GM12878 (cell line): ENCODE measurements at regions not wholly inside any gene's neighbourhood (a gene's known extent, or its start where the extent isn't known, plus 50 kb on each side); places are given as distances from the start of the nearest gene placed in this dataset.

Experiments
- ATAC-seq: fragments of 200-7000 bp; cut with Tn5 transposase; 3 replicates; pipeline ENCODE4 v1.9.1; 2020; ENCODE audit warnings: mild to moderate bottlenecking, moderate library complexity
- BruUV-seq: library from RNA; stranded (reverse); fragments of 400-500 nt; replicated peaks from 2 replicates; lab custom pipeline; 2021; lab: Mats Ljungman, UMichigan
- CTCF ChIA-PET: fragments of 300-600 bp; sonication (Branson Sonifier 250); formaldehyde crosslinking; extraction: SDS; loops from one replicate; lab custom pipeline; 2021; ENCODE audit warnings: inconsistent platforms; lab: Yijun Ruan, JAX
- POLR2A ChIA-PET: fragments of 350-600 bp; formaldehyde crosslinking; extraction: SDS; loops from one replicate; lab custom pipeline; 2021; ENCODE audit warnings: inconsistent platforms; lab: Charles Lee
- RAD21 ChIA-PET: fragments of 300-600 bp; sonication (Branson Sonifier 250); formaldehyde crosslinking; loops from one replicate; lab custom pipeline; 2023; ENCODE audit warnings: antibody characterized with exemption; ENCODE audit not compliant: unreplicated experiment; lab: Charles Lee
- SMC1A ChIA-PET: fragments of 300-600 bp; sonication (Branson Sonifier 250); formaldehyde crosslinking; loops from one replicate; lab custom pipeline; 2023; ENCODE audit not compliant: unreplicated experiment, uncharacterized antibody; lab: Charles Lee
- DNase-seq: peaks from one replicate; pipeline ENCODE4 v3.0.0-alpha.2; 2011; ENCODE audit warnings: low read depth, low spot score
- FAIRE-seq: peaks from 3 replicates; lab custom pipeline; 2011; peaks lifted over from hg19 to GRCh38; lab: Jason Lieb, UNC
- H2AFZ ChIP-seq: 2 replicates; pipeline ENCODE4 v1.6.0; 2011; ENCODE audit warnings: low read depth, low read length, control low read depth; ENCODE audit not compliant: control insufficient read depth
- H3K27ac ChIP-seq: 2 replicates; pipeline ENCODE4 v1.5.1; 2011; ENCODE audit warnings: control low read depth; ENCODE audit not compliant: control insufficient read depth, insufficient read depth
- H3K27me3 ChIP-seq, 2 experiments: replicated peaks in 1 of 2; 2 replicates each; pipeline versions ENCODE4 v1.6.0 to v1.6.1; 2011; ENCODE audit warnings: low read length in 1 of 2; ENCODE audit not compliant: control insufficient read depth in 2 of 2, insufficient read depth in 2 of 2
- H3K36me3 ChIP-seq, 2 experiments: 2 replicates each; pipeline ENCODE4 v1.5.1; 2011; ENCODE audit warnings: low read length in 1 of 2; ENCODE audit not compliant: control insufficient read depth in 2 of 2, insufficient read depth in 2 of 2
- H3K4me1 ChIP-seq: 2 replicates; pipeline ENCODE4 v1.6.1; 2011; ENCODE audit warnings: mild to moderate bottlenecking, low read length, moderate library complexity, mixed read lengths; ENCODE audit not compliant: control insufficient read depth, insufficient read depth
- H3K4me2 ChIP-seq: 2 replicates; pipeline ENCODE4 v1.6.0; 2011; ENCODE audit warnings: control low read depth; ENCODE audit not compliant: control insufficient read depth, insufficient read depth
- H3K4me3 ChIP-seq: fragments of 200-600 bp; sonication (generic); 2 replicates; pipeline ENCODE4 v1.5.1; 2016
- H3K79me2 ChIP-seq: 2 replicates; pipeline ENCODE4 v1.6.0; 2011; ENCODE audit warnings: low read length; ENCODE audit not compliant: control insufficient read depth, insufficient read depth
- H3K9ac ChIP-seq: 2 replicates; pipeline ENCODE4 v1.8.0; 2011; ENCODE audit warnings: low read length, control low read depth, mixed read lengths; ENCODE audit not compliant: control insufficient read depth, insufficient read depth
- H3K9me3 ChIP-seq: replicated peaks from 3 replicates; pipeline ENCODE4 v1.5.1; 2011; ENCODE audit warnings: mild to moderate bottlenecking, low read length; ENCODE audit not compliant: control insufficient read depth, insufficient read depth
- H4K20me1 ChIP-seq: 2 replicates; pipeline ENCODE4 v1.6.0; 2011; ENCODE audit not compliant: control insufficient read depth, insufficient read depth
- BRCA1 ChIP-seq: IDR thresholded peaks from 2 replicates; pipeline ENCODE4 v1.6.1; 2011; ENCODE audit warnings: low read depth, low read length, improper control_type of control experiment
- LARP7 ChIP-seq: fragments of 450-650 bp; IDR thresholded peaks from 2 replicates; pipeline ENCODE4 v1.6.1; 2017; ENCODE audit warnings: mild to moderate bottlenecking
- NFXL1 ChIP-seq: fragments of 450-650 bp; IDR thresholded peaks from 2 replicates; pipeline ENCODE4 v1.6.1; 2017; ENCODE audit warnings: antibody characterized with exemption, mild to moderate bottlenecking, borderline replicate concordance
- NR2F1 ChIP-seq: fragments of 450-650 bp; conservative IDR thresholded peaks from 2 replicates; pipeline ENCODE4 v1.6.1; 2017; ENCODE audit warnings: mild to moderate bottlenecking
- SIN3A ChIP-seq: IDR thresholded peaks from 2 replicates; pipeline ENCODE4 v1.6.1; 2012; ENCODE audit warnings: low read depth, low read length, improper control_type of control experiment
- WGBS: methylation state at CpG from one replicate; pipeline ENCODE4 v1.1.6; 2016; ENCODE audit warnings: low lambda C conversion rate; ENCODE audit not compliant: insufficient replicate concordance, insufficient coverage; ENCODE audit errors: missing lambda C conversion rate; 5-methylcytosine and 5-hydroxymethylcytosine counted together
- in situ Hi-C: fragments of 300-500 bp; cut with MboI; formaldehyde crosslinking; loops from 9 replicates; pipeline ENCODE4 v1.14.3; 2018; ENCODE audit warnings: mixed read lengths
- intact Hi-C: fragments of 100-400 bp; cut with micrococcal nuclease; formaldehyde crosslinking; loops from one replicate; pipeline ENCODE4 v1.14.2; 2022; ENCODE audit not compliant: unreplicated experiment
- TF ChIP-seq, protein P1 (sequence below): fragments of 450-650 bp; IDR thresholded peaks from 2 replicates; pipeline ENCODE4 v1.6.1; 2016; ENCODE audit warnings: mild to moderate bottlenecking, moderate library complexity, borderline replicate concordance
- TF ChIP-seq, protein P2 (sequence below): IDR thresholded peaks from 2 replicates; pipeline ENCODE4 v1.6.1; 2012; ENCODE audit warnings: low read depth, low read length, improper control_type of control experiment

DNA sequence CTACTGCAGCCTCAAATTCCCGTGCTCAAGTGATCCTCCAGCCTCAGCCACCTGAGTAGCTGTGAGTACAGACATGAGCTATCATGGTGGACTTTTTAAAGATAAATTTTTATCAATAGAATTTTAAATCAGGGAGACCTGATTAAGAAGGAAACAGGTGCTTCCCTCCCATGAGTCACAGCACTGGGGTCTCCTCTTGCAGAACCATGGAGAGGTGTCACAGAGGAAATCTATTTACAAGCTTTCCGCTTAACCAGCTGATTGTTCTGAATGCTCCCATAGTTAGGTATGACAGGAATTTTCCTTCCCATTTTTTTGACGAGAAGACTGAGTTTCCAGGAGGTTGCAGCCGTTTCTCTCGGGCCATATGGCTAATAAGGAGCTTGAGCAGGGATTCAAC is 516.1 kb downstream of the MIAT start:
- no peaks in the 10 kb centered on the region for H3K9me3 ChIP-seq
- no peak for FAIRE-seq
- no peaks in the 10 kb centered on the region for H3K36me3 ChIP-seq
- CTCF ChIA-PET, result no interaction called here
- H3K27ac ChIP-seq, result no peak overlapping the region
- TF ChIP-seq NR2F1 (no peak), SIN3A (no peak), BRCA1 (no peak), NFXL1 (no peak), LARP7 (no peak)
- TF ChIP-seq, protein P1, sequence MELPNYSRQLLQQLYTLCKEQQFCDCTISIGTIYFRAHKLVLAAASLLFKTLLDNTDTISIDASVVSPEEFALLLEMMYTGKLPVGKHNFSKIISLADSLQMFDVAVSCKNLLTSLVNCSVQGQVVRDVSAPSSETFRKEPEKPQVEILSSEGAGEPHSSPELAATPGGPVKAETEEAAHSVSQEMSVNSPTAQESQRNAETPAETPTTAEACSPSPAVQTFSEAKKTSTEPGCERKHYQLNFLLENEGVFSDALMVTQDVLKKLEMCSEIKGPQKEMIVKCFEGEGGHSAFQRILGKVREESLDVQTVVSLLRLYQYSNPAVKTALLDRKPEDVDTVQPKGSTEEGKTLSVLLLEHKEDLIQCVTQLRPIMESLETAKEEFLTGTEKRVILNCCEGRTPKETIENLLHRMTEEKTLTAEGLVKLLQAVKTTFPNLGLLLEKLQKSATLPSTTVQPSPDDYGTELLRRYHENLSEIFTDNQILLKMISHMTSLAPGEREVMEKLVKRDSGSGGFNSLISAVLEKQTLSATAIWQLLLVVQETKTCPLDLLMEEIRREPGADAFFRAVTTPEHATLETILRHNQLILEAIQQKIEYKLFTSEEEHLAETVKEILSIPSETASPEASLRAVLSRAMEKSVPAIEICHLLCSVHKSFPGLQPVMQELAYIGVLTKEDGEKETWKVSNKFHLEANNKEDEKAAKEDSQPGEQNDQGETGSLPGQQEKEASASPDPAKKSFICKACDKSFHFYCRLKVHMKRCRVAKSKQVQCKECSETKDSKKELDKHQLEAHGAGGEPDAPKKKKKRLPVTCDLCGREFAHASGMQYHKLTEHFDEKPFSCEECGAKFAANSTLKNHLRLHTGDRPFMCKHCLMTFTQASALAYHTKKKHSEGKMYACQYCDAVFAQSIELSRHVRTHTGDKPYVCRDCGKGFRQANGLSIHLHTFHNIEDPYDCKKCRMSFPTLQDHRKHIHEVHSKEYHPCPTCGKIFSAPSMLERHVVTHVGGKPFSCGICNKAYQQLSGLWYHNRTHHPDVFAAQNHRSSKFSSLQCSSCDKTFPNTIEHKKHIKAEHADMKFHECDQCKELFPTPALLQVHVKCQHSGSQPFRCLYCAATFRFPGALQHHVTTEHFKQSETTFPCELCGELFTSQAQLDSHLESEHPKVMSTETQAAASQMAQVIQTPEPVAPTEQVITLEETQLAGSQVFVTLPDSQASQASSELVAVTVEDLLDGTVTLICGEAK, result no peak
- TF ChIP-seq, protein P2, sequence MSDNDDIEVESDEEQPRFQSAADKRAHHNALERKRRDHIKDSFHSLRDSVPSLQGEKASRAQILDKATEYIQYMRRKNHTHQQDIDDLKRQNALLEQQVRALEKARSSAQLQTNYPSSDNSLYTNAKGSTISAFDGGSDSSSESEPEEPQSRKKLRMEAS, result no peak
- TF ChIP-seq, all 136 proteins: peak for 0
- Histone ChIP-seq H2AFZ (no peak overlapping the region), H3K27me3 (no peaks in the 10 kb centered on the region; a peak in 2 of 4 replicates), H3K9ac (no peak overlapping the region), H3K4me2 (no peak overlapping the region), H3K79me2 (no peaks in the 10 kb centered on the region), H3K4me3 (no peak overlapping the region), H4K20me1 (no peaks in the 10 kb centered on the region), H3K4me1 (no peaks in the 10 kb centered on the region)
- in situ Hi-C loops (loop anchor here (5.0 kb wide), 1 partner anchor 56 kb away; no protein-coding TSS in a partner anchor), intact Hi-C loops (no loop called here)
- DNase-seq (no peak), ATAC-seq (no peak)
- 0% methylated on average over 5 of the region's 5 CpGs for WGBS
- POLR2A ChIA-PET, result no interaction called here
- RAD21 ChIA-PET, result no interaction called here
- SMC1A ChIA-PET, result no interaction called here
- no TSS peak for BruUV-seq
